GM19239 (cell line): ENCODE measurements at regions not wholly inside any gene's neighbourhood (a gene's known extent, or its start where the extent isn't known, plus 50 kb on each side); places are given as distances from the start of the nearest gene placed in this dataset.
"Not testable (repeated sequence)": the region's sequence is repeated elsewhere in the genome, so short reads cannot be mapped to it uniquely, and the experiment has no call there.

ENCODE experiments used
- DNase-seq: peaks from one replicate; pipeline ENCODE4 v3.0.0; 2011; ENCODE audit warnings: low spot score; ENCODE audit not compliant: insufficient read length
- FAIRE-seq: peaks from 2 replicates; lab custom pipeline; 2011; peaks lifted over from hg19 to GRCh38; lab: Jason Lieb, UNC

GRCh38 chr1:188551176-188551575 lies 1722.4 kb downstream of the PLA2G4A start:
- FAIRE-seq = no peak
- DNase-seq = no peak

- FAIRE-seq (no peak), DNase-seq (no peak)
These were observed 1728.3 kb downstream of the PLA2G4A start for GRCh38 chr1:188557053-188557452.

- FAIRE-seq (no peak), DNase-seq (no peak)
These were observed 1754.3 kb downstream of the PLA2G4A start for GRCh38 chr1:188582911-188583532.

- FAIRE-seq (no peak), DNase-seq (no peak)
These were observed 1755.4 kb downstream of the PLA2G4A start for GRCh38 chr1:188584119-188584518.

GRCh38 chr1:188590641-188591040 lies 1761.9 kb downstream of the PLA2G4A start:
- DNase-seq = no peak
- no peak for FAIRE-seq

GRCh38 chr1:188594542-188595235 lies 1765.9 kb downstream of the PLA2G4A start:
- DNase-seq = no peak
- FAIRE-seq = no peak

- DNase-seq = no peak
- no peak for FAIRE-seq
These were observed 1770.6 kb downstream of the PLA2G4A start for GRCh38 chr1:188599313-188599712.

- FAIRE-seq (no peak), DNase-seq (no peak)
These were observed 1782.7 kb downstream of the PLA2G4A start for GRCh38 chr1:188611432-188611831.

- FAIRE-seq (no peak), DNase-seq (no peak)
These were observed 1786.6 kb downstream of the PLA2G4A start for GRCh38 chr1:188615321-188615720.

GRCh38 chr1:188620236-188620635 lies 1791.5 kb downstream of the PLA2G4A start:
- no peak for FAIRE-seq
- DNase-seq = no peak

GRCh38 chr1:188641566-188642211 lies 1812.9 kb downstream of the PLA2G4A start:
- FAIRE-seq (no peak), DNase-seq (no peak)

GRCh38 chr1:188642704-188643103 lies 1814.0 kb downstream of the PLA2G4A start:
- no peak for DNase-seq
- FAIRE-seq = no peak

GRCh38 chr1:188652678-188653077 lies 1823.9 kb downstream of the PLA2G4A start:
- no peak for FAIRE-seq
- DNase-seq = no peak

GRCh38 chr1:188655966-188656365 lies 1821.7 kb downstream of the BRINP3 start:
- not testable (repeated sequence) for DNase-seq, FAIRE-seq

- no peak for FAIRE-seq
- no peak for DNase-seq
These were observed 1817.1 kb downstream of the BRINP3 start for GRCh38 chr1:188660572-188660971.

GRCh38 chr1:188665477-188665876 lies 1812.2 kb downstream of the BRINP3 start:
- no peak for FAIRE-seq
- DNase-seq = no peak

GRCh38 chr1:188668083-188668482 lies 1809.6 kb downstream of the BRINP3 start:
- no peak for DNase-seq
- no peak for FAIRE-seq

- no peak for DNase-seq
- no peak for FAIRE-seq
These were observed 1807.8 kb downstream of the BRINP3 start for GRCh38 chr1:188669728-188670382.

- no peak for DNase-seq
- FAIRE-seq = no peak
These were observed 1806.8 kb downstream of the BRINP3 start for GRCh38 chr1:188670837-188671236.

GRCh38 chr1:188672153-188672552 lies 1805.5 kb downstream of the BRINP3 start:
- DNase-seq (no peak), FAIRE-seq (no peak)

- FAIRE-seq (no peak), DNase-seq (no peak)
These were observed 1788.1 kb downstream of the BRINP3 start for GRCh38 chr1:188689542-188689941.
